OCI-LY1 (cell line): ENCODE measurements at regions not wholly inside any gene's neighbourhood (a gene's known extent, or its start where the extent isn't known, plus 50 kb on each side); places are given as distances from the start of the nearest gene placed in this dataset.

Experiments
- EZH2 ChIP-seq: fragments of 200-600 bp; sonication (generic), shearing (Covaris generic); IDR thresholded peaks from 2 replicates; pipeline ENCODE4 v1.8.0; 2017; ENCODE audit warnings: borderline replicate concordance, mixed run types, mild to moderate bottlenecking, antibody characterized with exemption, low read length, moderate library complexity, mixed read lengths
- TF ChIP-seq, protein P1 (sequence below): fragments of 200-600 bp; sonication (generic), shearing (Covaris generic); IDR thresholded peaks from 2 replicates; pipeline ENCODE4 v1.5.1; 2017; ENCODE audit warnings: mild to moderate bottlenecking, antibody characterized with exemption, low read length, moderate library complexity, mixed read lengths

- TF ChIP-seq, protein P1, sequence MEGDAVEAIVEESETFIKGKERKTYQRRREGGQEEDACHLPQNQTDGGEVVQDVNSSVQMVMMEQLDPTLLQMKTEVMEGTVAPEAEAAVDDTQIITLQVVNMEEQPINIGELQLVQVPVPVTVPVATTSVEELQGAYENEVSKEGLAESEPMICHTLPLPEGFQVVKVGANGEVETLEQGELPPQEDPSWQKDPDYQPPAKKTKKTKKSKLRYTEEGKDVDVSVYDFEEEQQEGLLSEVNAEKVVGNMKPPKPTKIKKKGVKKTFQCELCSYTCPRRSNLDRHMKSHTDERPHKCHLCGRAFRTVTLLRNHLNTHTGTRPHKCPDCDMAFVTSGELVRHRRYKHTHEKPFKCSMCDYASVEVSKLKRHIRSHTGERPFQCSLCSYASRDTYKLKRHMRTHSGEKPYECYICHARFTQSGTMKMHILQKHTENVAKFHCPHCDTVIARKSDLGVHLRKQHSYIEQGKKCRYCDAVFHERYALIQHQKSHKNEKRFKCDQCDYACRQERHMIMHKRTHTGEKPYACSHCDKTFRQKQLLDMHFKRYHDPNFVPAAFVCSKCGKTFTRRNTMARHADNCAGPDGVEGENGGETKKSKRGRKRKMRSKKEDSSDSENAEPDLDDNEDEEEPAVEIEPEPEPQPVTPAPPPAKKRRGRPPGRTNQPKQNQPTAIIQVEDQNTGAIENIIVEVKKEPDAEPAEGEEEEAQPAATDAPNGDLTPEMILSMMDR, result no peak
- TF ChIP-seq EZH2, result no peak
These were observed 833.8 kb downstream of the TBC1D22A start for GRCh38 chr22:47596176-47596690.
